ENCODE measurements at regions not wholly inside any gene's neighbourhood (a gene's known extent, or its start where the extent isn't known, plus 50 kb on each side); places are given as distances from the start of the nearest gene placed in this dataset.
"Not testable (repeated sequence)": the region's sequence is repeated elsewhere in the genome, so short reads cannot be mapped to it uniquely, and the experiment has no call there.

DNA sequence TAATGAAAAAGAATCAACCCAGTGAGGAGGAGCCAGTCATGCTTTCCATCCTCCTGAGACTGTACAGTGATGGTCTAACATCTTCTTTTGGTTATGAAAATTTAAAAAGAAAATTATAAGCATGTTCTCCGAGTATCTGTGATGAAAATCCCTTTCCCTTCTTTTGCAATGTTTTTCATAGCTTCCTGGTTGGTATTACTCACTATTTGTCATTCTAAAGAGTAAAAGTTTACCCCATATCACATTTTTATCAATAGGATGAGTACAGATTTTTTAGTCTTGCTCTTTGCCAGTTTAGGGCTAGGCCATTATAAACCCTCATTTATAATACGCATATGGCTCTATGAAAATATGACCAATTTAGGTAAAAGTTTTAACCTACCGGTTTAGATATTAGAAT is 564.1 kb downstream of the SUCLG1 start:
- intact Hi-C loops (cut with micrococcal nuclease): no loop called here

DNA sequence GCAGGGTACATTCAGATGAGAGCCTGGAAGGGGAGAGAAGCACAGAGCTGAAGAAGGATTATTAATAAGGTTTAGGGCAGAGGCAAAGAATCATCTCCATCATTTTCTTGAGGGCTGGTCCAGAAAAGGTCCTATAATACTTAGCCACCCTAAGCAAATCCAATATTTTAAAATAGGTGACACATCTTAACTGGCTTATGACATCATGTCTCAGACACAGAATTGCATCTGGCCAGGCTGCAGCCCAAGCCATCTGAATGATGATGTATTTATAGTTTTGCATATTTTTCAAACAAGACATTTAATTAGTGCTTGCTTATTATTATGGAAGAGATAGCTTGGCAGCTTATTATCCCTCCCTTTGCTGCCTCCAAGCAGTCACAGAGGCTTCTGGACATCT is 571.3 kb downstream of the SUCLG1 start:
- intact Hi-C loops (cut with micrococcal nuclease): no loop called here

DNA sequence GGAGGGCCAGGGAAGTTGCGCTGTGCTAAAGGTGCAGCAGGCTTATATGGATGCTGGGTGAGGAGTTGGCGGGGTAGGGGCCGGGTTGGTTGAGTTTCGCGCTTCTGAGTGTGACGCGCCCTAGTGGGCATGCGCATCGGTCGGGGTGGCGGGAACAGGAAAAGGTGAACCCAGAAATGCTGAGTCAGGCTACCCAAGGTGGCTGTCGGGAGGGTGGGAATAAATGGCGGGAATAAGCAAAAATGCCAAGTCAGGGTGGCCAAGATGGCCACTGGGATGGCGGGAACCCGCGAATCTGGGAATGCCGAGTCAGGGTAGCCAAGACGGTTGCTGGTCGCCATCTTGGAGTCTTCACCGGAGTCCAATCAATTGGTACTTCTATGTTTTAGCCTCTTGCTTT is 580.0 kb downstream of the SUCLG1 start:
- intact Hi-C loops (cut with micrococcal nuclease): no loop called here

DNA sequence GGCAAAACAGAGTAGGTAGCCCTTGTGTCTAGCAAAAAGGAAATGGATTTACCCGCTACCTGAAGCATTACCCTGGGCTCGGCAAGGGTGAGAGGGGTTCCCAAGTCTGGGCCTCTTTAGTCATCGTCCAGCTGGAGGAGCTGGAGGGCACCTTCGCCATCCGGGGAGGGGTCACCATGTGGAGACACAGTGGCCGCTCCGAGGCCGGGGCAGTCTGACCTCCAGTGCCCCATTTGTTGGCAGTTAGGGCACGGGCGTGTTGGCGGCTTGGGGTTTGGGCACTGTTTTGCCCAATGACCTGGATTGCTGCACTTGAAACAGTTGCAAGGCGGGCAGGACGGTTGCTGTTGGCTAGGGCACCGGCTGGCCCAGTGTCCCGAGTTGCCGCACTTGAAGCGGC is 581.8 kb downstream of the SUCLG1 start:
- intact Hi-C loops (cut with micrococcal nuclease): not testable (repeated sequence)

DNA sequence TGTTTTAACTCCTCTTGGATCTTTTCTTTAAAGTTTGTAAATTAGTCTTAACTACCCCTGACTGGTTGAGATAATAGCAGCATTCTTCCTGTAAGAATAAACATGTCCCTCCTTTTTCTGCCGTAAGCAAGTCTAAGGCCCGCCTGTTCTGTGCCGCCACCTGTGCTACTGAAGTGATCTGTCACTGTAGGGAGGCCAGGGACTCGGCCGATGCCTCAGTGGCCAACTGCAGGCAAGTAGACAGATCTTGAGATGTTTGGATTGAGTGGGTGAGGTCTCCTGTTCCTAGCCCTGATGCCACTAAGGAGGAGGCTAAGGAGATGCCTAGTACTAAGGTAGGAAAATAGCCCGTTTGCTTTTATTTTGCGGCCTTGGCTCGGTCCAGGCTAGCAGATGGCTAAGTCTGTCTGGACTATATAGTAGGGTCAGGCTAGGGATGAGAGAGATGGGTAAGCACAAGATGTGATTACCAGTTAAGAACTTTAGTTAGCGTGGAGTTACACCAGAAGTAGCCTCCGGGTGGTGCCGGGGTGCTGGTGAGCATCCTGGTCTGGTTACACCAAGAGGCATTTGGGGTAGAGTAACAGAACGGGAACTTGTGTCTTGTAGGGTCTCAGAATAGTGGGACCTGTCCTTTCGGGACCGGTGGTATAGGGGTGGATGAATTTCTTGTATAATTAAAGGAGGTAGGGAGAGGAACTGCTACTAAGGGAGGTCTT is 584.2 kb downstream of the SUCLG1 start:
- intact Hi-C loops (cut with micrococcal nuclease): no loop called here

DNA sequence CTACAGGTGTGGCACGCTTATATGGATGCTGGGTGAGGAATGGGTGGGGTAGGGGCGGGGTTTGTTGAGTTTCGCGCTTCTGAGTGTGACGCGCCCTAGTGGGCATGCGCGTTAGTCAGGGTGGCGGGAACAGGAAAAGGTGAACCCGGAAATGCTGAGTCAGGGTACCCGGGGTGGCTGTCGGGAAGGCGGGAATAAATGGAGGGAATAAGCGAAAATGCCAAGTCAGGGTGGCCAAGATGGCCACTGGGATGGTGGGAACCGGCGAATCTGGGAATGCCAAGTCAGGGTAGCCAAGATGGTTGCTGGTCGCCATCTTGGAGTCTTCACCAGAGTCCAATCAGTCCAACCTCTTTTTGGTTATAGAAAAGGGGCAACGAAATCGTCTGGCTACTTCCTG is 585.0 kb downstream of the SUCLG1 start:
- intact Hi-C loops (cut with micrococcal nuclease): no loop called here

DNA sequence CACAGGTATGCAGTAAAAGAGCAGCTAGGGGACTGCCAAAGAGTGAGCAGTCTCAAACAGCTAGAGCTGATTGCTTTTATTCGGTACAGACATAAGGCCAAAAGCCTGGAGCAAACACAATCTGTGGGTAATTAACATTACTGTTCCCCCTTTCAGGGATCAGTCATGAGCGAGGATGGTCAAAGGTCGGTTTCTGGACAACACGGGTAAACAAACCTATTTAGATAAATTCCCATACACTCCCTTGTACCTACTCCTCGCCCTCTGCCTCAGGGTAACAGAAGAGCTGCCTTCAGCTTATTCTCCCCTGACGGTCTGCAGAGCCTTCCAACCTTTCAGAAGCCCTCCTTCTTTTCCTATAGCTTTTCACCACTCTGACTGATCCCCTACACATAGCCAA is 586.0 kb downstream of the SUCLG1 start:
- intact Hi-C loops (cut with micrococcal nuclease): no loop called here

DNA sequence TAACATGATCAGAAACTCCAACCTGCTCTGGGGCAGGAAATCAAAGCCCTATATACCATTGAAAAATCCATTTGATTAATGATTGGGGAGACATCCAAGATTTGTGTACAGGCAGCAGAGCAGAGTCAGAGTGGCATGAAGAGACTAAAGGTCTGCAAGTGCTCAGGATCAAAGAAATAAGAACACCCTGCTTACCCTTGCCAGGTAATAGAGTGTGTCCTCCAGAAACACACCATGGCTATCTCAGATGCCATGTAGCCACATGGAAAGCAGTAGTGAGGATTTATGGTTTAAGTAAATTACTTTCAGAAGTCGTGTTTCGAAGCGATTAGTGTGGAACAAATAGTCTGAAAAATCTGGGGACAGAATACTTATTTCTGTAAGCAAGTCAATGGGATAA is 592.9 kb downstream of the SUCLG1 start:
- intact Hi-C loops (cut with micrococcal nuclease): no loop called here

DNA sequence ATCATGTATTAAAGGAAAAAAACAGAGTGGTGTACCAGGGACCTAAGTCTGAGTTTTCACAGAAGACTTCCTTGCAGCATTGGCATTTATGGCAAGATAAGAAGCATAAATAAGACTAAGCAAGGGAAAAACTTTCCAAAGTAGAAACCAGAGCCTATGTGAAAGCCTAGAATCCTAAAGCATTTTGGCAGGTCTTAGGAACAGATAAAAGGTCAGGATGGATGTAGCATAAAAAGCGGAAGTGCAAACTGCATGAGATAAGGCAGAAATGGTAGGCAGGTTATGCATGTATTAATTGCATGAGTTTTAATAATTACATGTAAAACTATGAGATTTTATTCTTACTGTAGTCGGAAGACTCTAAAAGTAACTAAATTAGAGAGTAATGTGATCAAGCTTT is 596.5 kb downstream of the SUCLG1 start:
- intact Hi-C loops (cut with micrococcal nuclease): no loop called here

DNA sequence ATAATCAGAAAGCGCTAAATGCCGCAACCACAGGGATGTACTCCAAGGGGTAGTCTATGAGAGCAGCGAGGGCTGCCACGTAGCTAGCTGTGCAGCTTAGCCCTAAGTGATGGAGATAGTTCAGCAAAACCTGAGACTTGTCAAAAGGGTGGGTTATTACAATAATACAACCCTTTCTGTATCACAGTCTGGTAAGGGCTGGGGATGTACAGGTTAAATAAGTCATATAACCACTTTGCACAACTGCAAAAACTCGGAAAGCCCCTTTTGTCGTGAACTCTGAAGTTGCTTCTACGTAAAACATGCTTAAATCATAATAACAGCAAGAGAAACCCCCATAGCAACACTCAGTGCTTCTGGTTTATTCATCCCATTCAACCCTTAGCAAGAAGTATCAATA is 598.8 kb downstream of the SUCLG1 start:
- intact Hi-C loops (cut with micrococcal nuclease): no loop called here

DNA sequence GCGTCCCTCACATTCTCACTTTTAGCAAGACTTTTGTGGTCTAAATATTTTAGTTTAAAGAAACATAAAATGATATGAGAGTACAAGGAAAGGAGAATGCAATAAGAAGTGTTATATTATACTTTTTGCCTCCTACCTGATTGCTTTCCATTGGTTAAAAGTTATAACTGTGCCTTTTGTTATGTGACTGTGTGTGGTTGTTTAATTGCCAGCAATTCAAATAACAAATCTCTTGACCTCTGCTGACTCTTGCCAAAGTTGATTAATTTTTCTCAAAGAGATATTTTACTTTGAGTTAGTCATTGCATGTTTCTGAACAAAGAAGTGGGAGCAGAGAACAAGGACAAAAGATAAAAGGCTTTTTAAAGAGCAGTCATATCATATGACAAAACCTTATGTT is 599.5 kb downstream of the SUCLG1 start:
- intact Hi-C loops (cut with micrococcal nuclease): no loop called here

DNA sequence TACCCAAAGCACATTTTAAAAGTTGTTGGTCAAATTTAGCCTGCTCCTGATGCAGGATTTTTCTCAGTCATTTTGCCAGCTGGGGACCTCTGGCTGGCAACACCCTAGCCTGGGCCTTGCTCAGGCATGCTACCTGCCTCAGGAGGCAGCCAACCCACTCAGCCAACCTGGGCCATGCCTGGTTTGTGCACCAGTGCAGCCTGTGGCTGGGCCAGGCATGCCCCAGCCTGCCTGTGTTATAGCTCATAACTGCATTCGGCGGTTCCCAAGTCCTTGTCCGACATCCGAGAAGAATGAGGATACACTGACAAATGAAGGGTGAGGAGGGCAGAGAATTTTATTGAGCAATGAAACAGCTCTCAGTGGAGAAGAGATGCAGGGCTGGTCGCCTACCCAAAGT is 608.0 kb downstream of the SUCLG1 start:
- intact Hi-C loops (cut with micrococcal nuclease): no loop called here

DNA sequence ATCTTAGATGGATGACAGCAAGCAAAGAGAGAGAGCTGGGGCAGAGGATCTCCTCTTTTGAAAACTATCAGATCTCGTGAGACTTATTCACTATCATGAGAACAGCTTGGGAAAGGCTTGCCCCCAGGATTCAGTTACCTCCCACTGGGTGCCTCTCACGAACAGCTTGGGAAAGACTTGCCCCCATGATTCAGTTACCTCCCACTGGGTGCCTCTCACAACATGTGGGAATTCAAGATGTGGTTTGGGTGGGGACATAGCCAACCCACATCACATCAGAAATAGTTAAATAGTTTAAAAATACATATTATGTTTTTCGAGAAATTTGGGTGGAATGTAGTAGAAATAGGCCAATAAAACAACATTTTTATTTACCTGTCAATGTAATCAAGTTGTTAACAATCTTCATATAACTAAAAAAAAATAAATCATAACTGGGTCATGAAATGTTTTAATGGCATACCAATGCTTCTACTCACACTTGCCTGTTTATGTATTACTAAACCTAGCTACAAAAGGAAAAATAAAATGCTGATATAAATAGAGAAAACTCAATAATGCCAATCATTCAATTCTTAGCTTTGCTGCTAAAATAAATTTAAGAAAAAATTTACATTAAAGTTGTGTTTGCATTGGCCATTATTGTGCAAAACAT is 608.9 kb downstream of the SUCLG1 start:
- intact Hi-C loops (cut with micrococcal nuclease): no loop called here

DNA sequence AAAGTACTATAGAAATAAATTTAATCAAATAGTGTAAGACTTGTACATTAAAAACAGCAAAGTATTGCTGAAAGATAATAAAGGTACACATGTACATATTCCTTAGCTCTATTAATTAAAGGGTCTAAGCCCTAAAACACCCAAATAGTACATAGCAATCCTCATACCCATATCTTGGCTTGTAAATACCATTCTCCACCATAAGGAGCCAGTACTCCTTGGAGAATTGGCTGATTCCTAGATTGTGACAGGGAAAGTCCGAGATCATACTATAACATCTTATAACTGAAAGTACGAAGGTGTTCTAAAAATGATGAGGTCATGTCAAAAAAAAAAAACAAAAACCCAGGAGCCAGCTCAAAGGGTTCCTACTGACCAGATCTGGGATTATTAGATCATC is 614.6 kb downstream of the SUCLG1 start:
- intact Hi-C loops (cut with micrococcal nuclease): no loop called here

DNA sequence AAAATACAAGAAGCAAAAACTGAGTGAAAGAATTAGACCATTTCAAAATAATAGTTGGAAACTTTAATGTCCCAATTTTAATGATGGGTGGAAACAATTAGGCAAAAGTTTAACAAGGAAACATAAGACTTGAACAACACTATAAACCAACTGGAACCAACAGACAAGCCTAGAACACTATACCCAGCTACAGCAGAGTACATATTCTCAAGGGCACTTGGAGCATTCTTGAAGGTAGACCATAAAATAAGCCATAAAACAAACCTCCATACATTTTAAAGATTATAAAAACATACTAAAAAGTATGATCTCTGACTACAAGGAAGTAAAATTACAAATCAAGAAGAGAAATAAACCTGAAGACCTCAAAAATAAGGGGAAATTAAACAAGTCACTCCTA is 616.7 kb downstream of the SUCLG1 start:
- intact Hi-C loops (cut with micrococcal nuclease): no loop called here

DNA sequence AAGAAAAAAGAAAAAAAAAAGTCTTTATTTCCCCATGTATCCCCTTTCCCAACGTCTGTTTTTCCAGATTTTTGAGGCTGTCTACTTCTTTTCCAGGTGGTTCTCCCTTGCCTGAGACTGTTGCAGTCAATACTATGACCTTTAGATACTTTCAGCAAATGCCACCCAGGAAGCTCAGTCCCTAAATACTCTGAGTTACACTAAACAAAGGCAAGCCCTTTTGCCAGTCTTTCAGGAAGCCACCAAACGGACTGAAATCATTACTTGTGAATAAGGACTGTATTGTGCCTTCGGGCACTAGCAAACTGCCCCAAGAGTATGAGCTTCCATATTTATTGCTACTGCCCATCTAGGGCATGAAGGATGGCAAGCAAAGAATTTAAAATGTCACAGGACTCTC is 621.3 kb downstream of the SUCLG1 start:
- intact Hi-C loops (cut with micrococcal nuclease): no loop called here

DNA sequence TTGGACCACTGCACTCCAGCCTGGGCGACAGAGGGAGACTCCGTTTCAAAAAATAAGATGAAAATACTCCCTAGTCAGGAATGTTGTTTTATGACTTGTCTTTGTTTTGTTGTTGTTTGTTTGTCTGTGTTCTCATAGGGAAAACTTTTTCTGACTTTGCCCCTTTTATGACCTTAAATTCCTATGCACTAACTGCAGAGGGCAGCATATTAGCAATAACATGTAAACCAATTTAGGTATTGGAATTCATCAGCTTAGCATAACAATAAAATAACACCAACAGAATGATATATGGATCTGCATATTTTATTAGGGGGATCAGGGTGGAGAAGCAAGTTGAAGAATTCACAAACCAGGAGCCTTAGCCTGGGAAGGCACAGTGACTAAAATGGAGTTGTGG is 631.5 kb downstream of the SUCLG1 start:
- intact Hi-C loops (cut with micrococcal nuclease): no loop called here

DNA sequence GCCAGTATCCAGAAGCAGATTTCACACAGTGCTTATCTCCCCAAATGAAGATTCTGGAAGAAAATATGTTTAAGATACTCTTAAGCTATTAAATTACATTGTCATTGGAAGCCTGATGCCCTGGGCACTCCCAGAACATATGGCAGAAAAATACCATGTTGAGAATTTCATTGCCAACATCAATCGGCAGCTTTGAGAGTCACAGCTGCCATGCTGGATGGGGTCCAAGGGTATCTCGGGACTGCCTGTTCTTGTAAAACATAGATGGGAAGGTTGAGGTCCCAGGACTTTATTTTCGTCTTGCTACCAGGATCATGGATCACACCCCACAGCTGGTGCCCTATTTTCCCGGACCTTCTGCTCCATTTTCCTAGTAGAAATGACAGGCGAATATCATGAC is 632.5 kb downstream of the SUCLG1 start:
- intact Hi-C loops (cut with micrococcal nuclease): no loop called here

DNA sequence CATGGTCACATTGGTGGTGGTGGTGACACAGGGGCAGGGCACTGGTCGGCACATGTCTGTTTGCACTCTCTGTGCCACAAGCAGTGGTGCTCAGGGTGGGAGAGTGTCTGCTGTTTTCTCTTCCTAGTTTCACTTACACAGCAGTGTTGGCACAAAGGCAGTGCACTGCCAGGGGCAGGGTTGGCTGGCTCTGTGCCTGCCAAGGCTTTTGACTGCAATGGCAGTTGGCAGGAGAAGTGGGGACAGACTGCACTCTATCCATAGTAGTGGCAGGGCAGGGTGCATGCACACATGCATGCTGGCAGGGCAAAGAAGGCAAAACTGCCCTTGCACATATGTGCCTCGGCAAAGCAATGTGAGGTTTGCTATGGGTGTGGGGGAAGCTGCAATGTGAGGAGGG is 635.9 kb downstream of the SUCLG1 start:
- intact Hi-C loops (cut with micrococcal nuclease): no loop called here

DNA sequence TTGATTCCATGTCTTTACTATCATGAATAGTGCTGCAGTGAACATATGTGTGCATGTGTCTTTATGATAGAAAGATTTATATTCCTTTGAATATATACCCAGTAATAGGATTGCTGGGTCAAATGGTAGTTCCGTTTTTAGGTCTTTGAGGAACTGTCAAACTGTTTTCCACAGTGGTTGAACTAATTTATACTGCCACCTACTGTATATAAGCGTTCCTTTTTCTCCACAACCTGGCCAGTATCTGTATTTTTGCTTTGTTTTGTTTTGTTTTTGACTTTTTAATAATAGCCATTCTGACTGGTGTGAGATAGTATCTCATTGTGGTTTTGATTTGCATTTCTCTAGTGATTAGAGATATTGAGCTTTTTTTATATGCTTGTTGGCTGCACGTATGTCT is 641.6 kb downstream of the SUCLG1 start:
- intact Hi-C loops (cut with micrococcal nuclease): no loop called here

DNA sequence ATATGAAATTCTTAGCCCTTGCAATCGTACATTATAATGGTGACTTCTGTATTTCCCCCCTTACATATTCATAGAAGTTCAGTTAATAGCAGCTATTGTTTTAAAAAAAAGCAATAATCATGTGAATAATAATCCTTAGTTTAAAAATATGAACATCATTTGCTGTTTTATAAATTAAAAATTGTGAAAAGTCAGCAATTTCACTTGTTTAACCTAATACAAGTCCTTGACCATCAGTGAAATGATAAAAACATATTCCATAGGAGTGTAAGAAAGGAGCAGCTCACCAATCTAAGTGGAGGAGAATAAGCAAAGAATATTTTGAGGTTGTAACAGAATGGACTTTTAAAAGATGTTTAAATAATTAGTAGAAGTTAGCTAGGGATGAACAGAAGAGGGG is 650.2 kb downstream of the SUCLG1 start:
- intact Hi-C loops (cut with micrococcal nuclease): no loop called here

DNA sequence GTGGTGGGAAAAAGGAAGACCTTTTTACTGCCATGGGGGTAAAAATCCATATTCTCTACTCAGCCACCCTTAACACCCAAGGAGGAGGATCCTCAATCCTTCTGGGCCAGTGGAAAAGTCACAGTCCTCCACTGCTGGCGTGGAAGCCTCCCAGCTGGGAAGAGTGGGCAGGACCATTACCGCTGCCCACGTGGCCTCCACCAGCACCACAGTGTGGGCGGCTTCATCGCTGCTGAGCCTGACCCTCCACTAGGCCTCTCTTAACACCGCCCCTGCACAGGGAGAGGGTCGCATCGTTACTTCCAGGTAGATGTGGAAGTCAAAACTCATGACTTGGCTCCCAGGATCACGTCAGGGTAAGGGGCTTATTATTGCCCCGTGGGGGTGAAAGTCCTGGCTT is 656.5 kb downstream of the SUCLG1 start:
- intact Hi-C loops (cut with micrococcal nuclease): no loop called here

DNA sequence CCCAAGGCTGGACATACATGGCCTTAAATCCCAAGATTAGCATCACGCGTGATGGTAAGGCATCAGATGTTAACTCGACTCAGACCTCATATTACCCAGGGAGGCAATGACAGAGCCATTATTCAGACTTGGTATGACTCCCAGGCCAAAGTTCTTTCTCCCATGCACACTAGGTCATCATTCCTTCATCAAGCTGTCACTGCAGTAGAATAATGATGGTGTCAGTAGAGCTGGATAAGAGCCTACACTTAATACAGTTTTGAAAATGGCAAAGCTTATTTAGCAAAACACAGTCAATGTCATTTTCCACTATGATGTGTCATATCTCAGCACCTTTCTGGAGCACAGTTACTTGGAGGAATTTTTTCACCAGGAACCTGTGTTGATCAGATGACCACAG is 663.3 kb downstream of the SUCLG1 start:
- intact Hi-C loops (cut with micrococcal nuclease): no loop called here
